ENCODE measurements at regions not wholly inside any gene's neighbourhood (a gene's known extent, or its start where the extent isn't known, plus 50 kb on each side); places are given as distances from the start of the nearest gene placed in this dataset.

DNA sequence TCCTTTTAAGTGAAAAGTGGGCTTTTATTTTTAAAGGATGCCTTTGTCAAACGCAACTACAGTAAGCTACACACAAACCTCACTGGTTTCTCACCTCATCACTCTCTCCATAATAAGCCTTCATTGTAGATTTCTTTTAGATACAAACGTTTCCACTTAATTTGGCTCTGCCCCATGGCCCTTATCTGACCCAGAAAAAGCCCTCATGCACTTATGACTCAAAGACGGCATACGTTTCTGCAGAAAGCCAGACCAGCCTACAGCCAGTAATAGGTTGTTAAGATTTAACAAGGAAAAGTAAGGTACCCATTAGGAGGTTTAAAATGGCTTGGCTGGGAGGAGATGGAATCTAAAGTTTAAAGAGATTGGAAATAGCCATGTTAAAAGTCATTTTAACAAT, 914.6 kb upstream of the INTU start:
- intact Hi-C loops (cut with micrococcal nuclease; ENCODE audit: unreplicated experiment): no loop called here
- in situ Hi-C loops (cut with MboI): no loop called here
- H3K9ac ChIP-seq (ENCODE audit: control insufficient read depth, insufficient read depth, low read length): no peak overlapping the region
- H2AFZ ChIP-seq (ENCODE audit: control insufficient read depth, low read depth, low read length): no peak overlapping the region
- H3K79me2 ChIP-seq (ENCODE audit: control insufficient read depth, insufficient read depth, low read length): no peaks in the 10 kb centered on the region
- no peaks in the 10 kb centered on the region for H3K4me1 ChIP-seq (ENCODE audit: control insufficient read depth, insufficient read depth, low read length)
- H3K27ac ChIP-seq (ENCODE audit: control insufficient read depth, insufficient read depth): no peak overlapping the region
- no TSS peak for BruUV-seq (replicated peaks)
- H3K4me3 ChIP-seq: no peak overlapping the region
- POLR2A ChIA-PET: no interaction called here
- no peaks in the 10 kb centered on the region for H3K36me3 ChIP-seq (ENCODE audit: control insufficient read depth in 2 of 2, insufficient read depth in 2 of 2, low read length in 1 of 2)
- CTCF ChIA-PET: no interaction called here
- FAIRE-seq (no peak), ATAC-seq (no peak), DNase-seq (ENCODE audit: low read depth, low spot score) (no peak)
- SMC1A ChIA-PET (ENCODE audit: uncharacterized antibody, unreplicated experiment): no interaction called here
- no peaks in the 10 kb centered on the region for H4K20me1 ChIP-seq (ENCODE audit: control insufficient read depth, insufficient read depth)
- H3K9me3 ChIP-seq (replicated peaks; ENCODE audit: control insufficient read depth, insufficient read depth, low read length): no peaks in the 10 kb centered on the region
- TF ChIP-seq YY1 (IDR thresholded peaks at IDR 0.05; ENCODE audit: low read depth, low read length) (no peak), TAF1 (IDR thresholded peaks at IDR 0.05; ENCODE audit: borderline replicate concordance, low read depth, low read length) (no peak)
- TF ChIP-seq, protein P1, sequence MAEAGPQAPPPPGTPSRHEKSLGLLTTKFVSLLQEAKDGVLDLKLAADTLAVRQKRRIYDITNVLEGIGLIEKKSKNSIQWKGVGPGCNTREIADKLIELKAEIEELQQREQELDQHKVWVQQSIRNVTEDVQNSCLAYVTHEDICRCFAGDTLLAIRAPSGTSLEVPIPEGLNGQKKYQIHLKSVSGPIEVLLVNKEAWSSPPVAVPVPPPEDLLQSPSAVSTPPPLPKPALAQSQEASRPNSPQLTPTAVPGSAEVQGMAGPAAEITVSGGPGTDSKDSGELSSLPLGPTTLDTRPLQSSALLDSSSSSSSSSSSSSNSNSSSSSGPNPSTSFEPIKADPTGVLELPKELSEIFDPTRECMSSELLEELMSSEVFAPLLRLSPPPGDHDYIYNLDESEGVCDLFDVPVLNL (IDR thresholded peaks at IDR 0.05; ENCODE audit: low read depth, low read length): no peak
- 50% methylated on average over 4 of the region's 4 CpGs for WGBS (ENCODE audit: insufficient coverage, insufficient replicate concordance, low lambda C conversion rate, missing lambda C conversion rate)
- RAD21 ChIA-PET (ENCODE audit: unreplicated experiment): no interaction called here
- H3K27me3 ChIP-seq (replicated peaks in 1 of 2; ENCODE audit: control insufficient read depth in 2 of 2, insufficient read depth in 2 of 2, low read length in 1 of 2): no peaks in the 10 kb centered on the region
- no peak overlapping the region for H3K4me2 ChIP-seq (ENCODE audit: control insufficient read depth, insufficient read depth)

DNA sequence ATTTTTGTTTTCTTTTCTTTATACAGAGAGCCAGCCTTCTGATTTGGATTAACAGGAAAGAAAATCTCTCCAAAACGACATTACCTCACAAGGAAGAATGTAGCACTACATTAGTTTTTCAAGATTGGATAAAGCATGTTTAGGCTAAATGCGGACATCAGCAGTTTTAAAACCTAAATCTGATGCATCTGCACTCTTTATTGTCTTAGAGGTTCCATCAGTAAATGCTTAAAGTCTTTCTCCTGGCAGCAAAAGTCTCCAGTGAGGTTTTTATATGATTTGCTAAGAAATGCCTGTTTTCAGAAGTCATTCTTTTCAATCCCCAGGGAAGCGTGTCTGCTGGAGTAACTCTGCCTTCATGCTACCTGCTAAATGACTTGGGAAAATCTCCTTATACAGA, 912.9 kb upstream of the INTU start:
- H3K4me3 ChIP-seq: no peak overlapping the region
- H3K9me3 ChIP-seq (replicated peaks; ENCODE audit: control insufficient read depth, insufficient read depth, low read length): no peaks in the 10 kb centered on the region
- CTCF ChIA-PET: no interaction called here
- no peaks in the 10 kb centered on the region for H3K79me2 ChIP-seq (ENCODE audit: control insufficient read depth, insufficient read depth, low read length)
- no peaks in the 10 kb centered on the region for H3K27me3 ChIP-seq (replicated peaks in 1 of 2; ENCODE audit: control insufficient read depth in 2 of 2, insufficient read depth in 2 of 2, low read length in 1 of 2)
- H3K9ac ChIP-seq (ENCODE audit: control insufficient read depth, insufficient read depth, low read length): no peak overlapping the region
- no peaks in the 10 kb centered on the region for H3K4me1 ChIP-seq (ENCODE audit: control insufficient read depth, insufficient read depth, low read length)
- no peak overlapping the region for H2AFZ ChIP-seq (ENCODE audit: control insufficient read depth, low read depth, low read length)
- no peaks in the 10 kb centered on the region for H3K36me3 ChIP-seq (ENCODE audit: control insufficient read depth in 2 of 2, insufficient read depth in 2 of 2, low read length in 1 of 2)
- POLR2A ChIA-PET: no interaction called here
- ATAC-seq (no peak), DNase-seq (ENCODE audit: low read depth, low spot score) (no peak), FAIRE-seq (no peak)
- no peak overlapping the region for H3K27ac ChIP-seq (ENCODE audit: control insufficient read depth, insufficient read depth)
- H4K20me1 ChIP-seq (ENCODE audit: control insufficient read depth, insufficient read depth): no peaks in the 10 kb centered on the region
- WGBS (ENCODE audit: insufficient coverage, insufficient replicate concordance, low lambda C conversion rate, missing lambda C conversion rate): 0% methylated on average over 3 of the region's 3 CpGs
- in situ Hi-C loops (cut with MboI) (no loop called here), intact Hi-C loops (cut with micrococcal nuclease; ENCODE audit: unreplicated experiment) (no loop called here)
- SMC1A ChIA-PET (ENCODE audit: uncharacterized antibody, unreplicated experiment): no interaction called here
- BruUV-seq (replicated peaks): no TSS peak
- H3K4me2 ChIP-seq (ENCODE audit: control insufficient read depth, insufficient read depth): no peak overlapping the region
- RAD21 ChIA-PET (ENCODE audit: unreplicated experiment): no interaction called here
- TF ChIP-seq CBFB (IDR thresholded peaks at IDR 0.05; ENCODE audit: low read depth) (no peak), JUND (IDR thresholded peaks at IDR 0.05; ENCODE audit: low read depth, low read length) (no peak), NFXL1 (IDR thresholded peaks at IDR 0.05; ENCODE audit: borderline replicate concordance) (no peak), HDAC6 (IDR thresholded peaks at IDR 0.05; ENCODE audit: unreplicated experiment) (no peak), TAF1 (IDR thresholded peaks at IDR 0.05; ENCODE audit: borderline replicate concordance, low read depth, low read length) (no peak), SMC3 (IDR thresholded peaks at IDR 0.05; ENCODE audit: borderline replicate concordance, low read length) (no peak)
- TF ChIP-seq, protein P2, sequence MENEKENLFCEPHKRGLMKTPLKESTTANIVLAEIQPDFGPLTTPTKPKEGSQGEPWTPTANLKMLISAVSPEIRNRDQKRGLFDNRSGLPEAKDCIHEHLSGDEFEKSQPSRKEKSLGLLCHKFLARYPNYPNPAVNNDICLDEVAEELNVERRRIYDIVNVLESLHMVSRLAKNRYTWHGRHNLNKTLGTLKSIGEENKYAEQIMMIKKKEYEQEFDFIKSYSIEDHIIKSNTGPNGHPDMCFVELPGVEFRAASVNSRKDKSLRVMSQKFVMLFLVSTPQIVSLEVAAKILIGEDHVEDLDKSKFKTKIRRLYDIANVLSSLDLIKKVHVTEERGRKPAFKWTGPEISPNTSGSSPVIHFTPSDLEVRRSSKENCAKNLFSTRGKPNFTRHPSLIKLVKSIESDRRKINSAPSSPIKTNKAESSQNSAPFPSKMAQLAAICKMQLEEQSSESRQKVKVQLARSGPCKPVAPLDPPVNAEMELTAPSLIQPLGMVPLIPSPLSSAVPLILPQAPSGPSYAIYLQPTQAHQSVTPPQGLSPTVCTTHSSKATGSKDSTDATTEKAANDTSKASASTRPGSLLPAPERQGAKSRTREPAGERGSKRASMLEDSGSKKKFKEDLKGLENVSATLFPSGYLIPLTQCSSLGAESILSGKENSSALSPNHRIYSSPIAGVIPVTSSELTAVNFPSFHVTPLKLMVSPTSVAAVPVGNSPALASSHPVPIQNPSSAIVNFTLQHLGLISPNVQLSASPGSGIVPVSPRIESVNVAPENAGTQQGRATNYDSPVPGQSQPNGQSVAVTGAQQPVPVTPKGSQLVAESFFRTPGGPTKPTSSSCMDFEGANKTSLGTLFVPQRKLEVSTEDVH (IDR thresholded peaks at IDR 0.05; ENCODE audit: low read depth, partially characterized antibody): no peak
- TF ChIP-seq, protein P3, sequence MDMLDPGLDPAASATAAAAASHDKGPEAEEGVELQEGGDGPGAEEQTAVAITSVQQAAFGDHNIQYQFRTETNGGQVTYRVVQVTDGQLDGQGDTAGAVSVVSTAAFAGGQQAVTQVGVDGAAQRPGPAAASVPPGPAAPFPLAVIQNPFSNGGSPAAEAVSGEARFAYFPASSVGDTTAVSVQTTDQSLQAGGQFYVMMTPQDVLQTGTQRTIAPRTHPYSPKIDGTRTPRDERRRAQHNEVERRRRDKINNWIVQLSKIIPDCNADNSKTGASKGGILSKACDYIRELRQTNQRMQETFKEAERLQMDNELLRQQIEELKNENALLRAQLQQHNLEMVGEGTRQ (IDR thresholded peaks at IDR 0.05; ENCODE audit: borderline replicate concordance, low read depth, low read length): no peak
